ENCODE measurements at regions not wholly inside any gene's neighbourhood (a gene's known extent, or its start where the extent isn't known, plus 50 kb on each side); places are given as distances from the start of the nearest gene placed in this dataset.

DNA sequence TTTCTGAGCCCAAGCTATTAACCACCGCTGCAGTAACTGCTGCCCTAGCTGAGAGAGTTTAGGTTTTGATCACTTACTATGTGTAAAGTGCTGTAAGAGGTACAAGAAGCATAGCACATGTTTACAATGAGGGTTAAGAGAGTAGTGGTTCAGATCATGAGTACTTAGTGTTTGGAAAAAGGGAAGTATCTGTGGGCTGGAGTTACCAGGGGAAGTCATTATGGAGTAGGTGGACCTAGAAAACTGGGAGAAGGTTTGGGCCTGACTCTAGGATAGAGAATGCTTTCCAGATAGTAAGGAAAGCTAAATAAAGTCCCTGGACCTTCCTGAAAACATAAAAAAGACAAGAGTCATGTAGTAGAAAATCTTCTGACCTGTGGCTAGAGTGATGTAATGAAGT is 149.6 kb upstream of the PLXNA2 start:
- TF ChIP-seq CTCF (IDR thresholded peaks at IDR 0.05): no peak
- ATAC-seq (ENCODE audit: insufficient number of reproducible peaks, low FRiP score, low read depth): no peak
- H3K27ac ChIP-seq: no peak overlapping the region

GRCh38 chr1:208397286-208397685 is 153.1 kb upstream of the PLXNA2 start:
- H3K9me3 ChIP-seq: no peaks in the 10 kb centered on the region
- no peak for TF ChIP-seq CTCF (IDR thresholded peaks at IDR 0.05)
- DNase-seq (ENCODE audit: low spot score) (no peak), ATAC-seq (ENCODE audit: insufficient number of reproducible peaks, low FRiP score, low read depth) (no peak)
- H3K27me3 ChIP-seq (replicated peaks; ENCODE audit: insufficient read depth): no peaks in the 10 kb centered on the region
- H3K27ac ChIP-seq: no peak overlapping the region
- H3K4me1 ChIP-seq (ENCODE audit: control insufficient read depth in 1 of 2, low read depth in 2 of 2): no peaks in the 10 kb centered on the region
- H3K4me3 ChIP-seq: no peak overlapping the region
- no peaks in the 10 kb centered on the region for H3K36me3 ChIP-seq

More for the DNA sequence above, 149.6 kb upstream of the PLXNA2 start:
- H3K27me3 ChIP-seq (replicated peaks; ENCODE audit: insufficient read depth): no peaks in the 10 kb centered on the region
- no peak for DNase-seq (ENCODE audit: low spot score)
- no peak overlapping the region for H3K4me3 ChIP-seq
- H3K36me3 ChIP-seq: no peaks in the 10 kb centered on the region
- no peaks in the 10 kb centered on the region for H3K9me3 ChIP-seq
- H3K4me1 ChIP-seq (ENCODE audit: control insufficient read depth in 1 of 2, low read depth in 2 of 2): no peaks in the 10 kb centered on the region

GRCh38 chr1:208405014-208405413 is 160.8 kb upstream of the PLXNA2 start:
- H3K9me3 ChIP-seq: no peaks in the 10 kb centered on the region
- H3K4me3 ChIP-seq: no peak overlapping the region
- DNase-seq (ENCODE audit: low spot score) (no peak), ATAC-seq (ENCODE audit: insufficient number of reproducible peaks, low FRiP score, low read depth) (no peak)
- H3K27ac ChIP-seq: no peak overlapping the region
- no peaks in the 10 kb centered on the region for H3K27me3 ChIP-seq (replicated peaks; ENCODE audit: insufficient read depth)
- TF ChIP-seq CTCF (IDR thresholded peaks at IDR 0.05): no peak
- no peaks in the 10 kb centered on the region for H3K4me1 ChIP-seq (ENCODE audit: control insufficient read depth in 1 of 2, low read depth in 2 of 2)
- H3K36me3 ChIP-seq: no peaks in the 10 kb centered on the region

DNA sequence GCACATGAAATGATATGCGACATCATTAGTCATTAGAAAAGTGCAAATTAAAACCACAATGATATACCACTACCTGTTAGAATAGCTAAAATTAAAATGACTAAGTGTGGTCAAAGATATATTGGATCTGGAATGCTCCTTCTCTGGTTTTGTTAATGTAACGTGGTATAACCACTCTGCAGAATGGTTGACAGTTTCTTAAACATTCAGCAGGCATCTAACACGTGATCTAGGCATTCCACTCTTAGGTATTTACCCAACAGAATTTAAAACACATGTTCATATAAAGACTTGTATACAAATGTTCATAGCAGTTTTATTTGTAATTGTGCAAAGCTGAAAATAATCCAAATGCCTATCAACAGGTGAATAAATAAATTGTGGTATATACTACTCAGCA is 165.0 kb upstream of the PLXNA2 start:
- Histone ChIP-seq H3K4me3 (no peak overlapping the region), H3K27ac (no peak overlapping the region), H3K9me3 (no peaks in the 10 kb centered on the region), H3K4me1 (ENCODE audit: control insufficient read depth in 1 of 2, low read depth in 2 of 2) (no peaks in the 10 kb centered on the region), H3K27me3 (replicated peaks; ENCODE audit: insufficient read depth) (no peaks in the 10 kb centered on the region), H3K36me3 (no peaks in the 10 kb centered on the region)
- ATAC-seq (ENCODE audit: insufficient number of reproducible peaks, low FRiP score, low read depth) (no peak), DNase-seq (ENCODE audit: low spot score) (no peak)
- no peak for TF ChIP-seq CTCF (IDR thresholded peaks at IDR 0.05)

DNA sequence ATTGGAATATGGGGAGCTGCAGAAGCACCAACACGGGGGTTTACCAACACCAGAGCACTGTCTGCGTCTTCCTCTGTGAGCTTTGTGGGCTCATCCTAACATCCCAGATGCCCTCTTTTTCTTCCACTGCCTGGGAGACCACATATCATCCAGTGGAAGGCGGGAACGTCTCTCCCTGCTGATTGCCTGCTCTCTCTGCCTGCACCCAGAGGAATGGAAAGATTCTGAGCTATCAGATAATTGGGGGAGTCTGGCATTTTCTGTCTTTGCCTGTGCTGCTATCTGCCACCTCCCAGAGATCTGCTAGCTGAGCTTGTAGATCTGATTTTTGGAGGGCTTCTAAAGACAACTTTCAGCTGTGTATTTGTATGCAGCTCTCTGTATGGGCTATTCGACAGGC is 166.2 kb upstream of the PLXNA2 start:
- H3K4me3 ChIP-seq: no peak overlapping the region
- ATAC-seq (ENCODE audit: insufficient number of reproducible peaks, low FRiP score, low read depth): no peak
- no peak overlapping the region for H3K27ac ChIP-seq
- no peak for TF ChIP-seq CTCF (IDR thresholded peaks at IDR 0.05)
- no peaks in the 10 kb centered on the region for H3K9me3 ChIP-seq
- H3K4me1 ChIP-seq (ENCODE audit: control insufficient read depth in 1 of 2, low read depth in 2 of 2): no peaks in the 10 kb centered on the region
- H3K27me3 ChIP-seq (replicated peaks; ENCODE audit: insufficient read depth): no peaks in the 10 kb centered on the region
- no peak for DNase-seq (ENCODE audit: low spot score)
- no peaks in the 10 kb centered on the region for H3K36me3 ChIP-seq

All from thoracic aorta (tissue), 2 donors.